ENCODE measurements at regions not wholly inside any gene's neighbourhood (a gene's known extent, or its start where the extent isn't known, plus 50 kb on each side); places are given as distances from the start of the nearest gene placed in this dataset.
"Not testable (repeated sequence)": the region's sequence is repeated elsewhere in the genome, so short reads cannot be mapped to it uniquely, and the experiment has no call there.

DNA sequence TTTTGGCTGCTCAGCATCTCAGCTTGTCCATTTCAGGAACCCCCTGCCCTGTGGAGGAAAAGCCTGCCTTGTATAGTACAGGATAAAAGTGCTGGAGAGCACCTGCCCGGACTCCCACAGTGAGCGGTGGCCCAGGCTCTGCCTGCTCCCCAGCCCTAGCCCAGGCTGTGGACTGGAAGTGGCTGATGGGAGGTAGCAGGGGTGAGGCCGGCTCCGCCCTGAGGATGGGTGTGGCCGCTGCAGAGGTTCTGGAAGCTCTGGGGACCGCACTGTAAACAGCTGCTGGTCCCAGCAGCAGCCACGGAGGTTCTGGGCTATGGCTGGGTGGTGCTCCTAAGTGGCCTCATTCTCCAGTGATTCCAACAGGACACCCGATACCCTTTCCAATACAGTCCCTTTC, 56.6 kb upstream of the HELT start:
- no peak for DNase-seq (ENCODE audit: low read depth)
- H3K4me3 ChIP-seq (ENCODE audit: low read depth, low read length) = no peak overlapping the region
- TF ChIP-seq, protein P1, sequence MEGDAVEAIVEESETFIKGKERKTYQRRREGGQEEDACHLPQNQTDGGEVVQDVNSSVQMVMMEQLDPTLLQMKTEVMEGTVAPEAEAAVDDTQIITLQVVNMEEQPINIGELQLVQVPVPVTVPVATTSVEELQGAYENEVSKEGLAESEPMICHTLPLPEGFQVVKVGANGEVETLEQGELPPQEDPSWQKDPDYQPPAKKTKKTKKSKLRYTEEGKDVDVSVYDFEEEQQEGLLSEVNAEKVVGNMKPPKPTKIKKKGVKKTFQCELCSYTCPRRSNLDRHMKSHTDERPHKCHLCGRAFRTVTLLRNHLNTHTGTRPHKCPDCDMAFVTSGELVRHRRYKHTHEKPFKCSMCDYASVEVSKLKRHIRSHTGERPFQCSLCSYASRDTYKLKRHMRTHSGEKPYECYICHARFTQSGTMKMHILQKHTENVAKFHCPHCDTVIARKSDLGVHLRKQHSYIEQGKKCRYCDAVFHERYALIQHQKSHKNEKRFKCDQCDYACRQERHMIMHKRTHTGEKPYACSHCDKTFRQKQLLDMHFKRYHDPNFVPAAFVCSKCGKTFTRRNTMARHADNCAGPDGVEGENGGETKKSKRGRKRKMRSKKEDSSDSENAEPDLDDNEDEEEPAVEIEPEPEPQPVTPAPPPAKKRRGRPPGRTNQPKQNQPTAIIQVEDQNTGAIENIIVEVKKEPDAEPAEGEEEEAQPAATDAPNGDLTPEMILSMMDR (conservative IDR thresholded peaks at IDR 0.05; ENCODE audit: low read depth, low read length) = no peak

DNA sequence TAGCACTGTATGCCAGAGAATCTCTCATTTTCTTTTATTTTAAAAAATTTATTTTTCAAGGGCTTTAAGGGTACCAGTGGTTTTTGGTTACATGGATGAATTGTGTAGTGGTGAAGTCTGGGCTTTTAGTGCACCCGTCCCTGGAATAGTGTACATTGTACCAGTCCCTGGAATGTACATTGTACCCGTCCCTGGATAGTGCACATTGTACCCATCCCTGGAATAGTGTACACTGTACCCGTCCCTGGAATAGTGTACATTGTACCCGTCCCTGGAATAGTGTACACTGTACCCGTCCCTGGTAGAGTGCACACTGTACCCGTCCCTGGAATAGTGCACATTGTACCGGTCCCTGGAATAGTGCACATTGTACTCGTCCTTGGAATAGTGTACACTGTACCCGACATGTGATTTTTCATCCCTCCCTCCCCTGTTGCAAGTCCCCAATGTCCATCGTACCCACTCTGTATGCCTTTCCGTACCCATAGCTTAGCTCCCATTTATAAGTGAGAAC, 56.1 kb upstream of the HELT start:
- TF ChIP-seq, protein P1 (conservative IDR thresholded peaks at IDR 0.05; ENCODE audit: low read depth, low read length) = no peak
- H3K4me3 ChIP-seq (ENCODE audit: low read depth, low read length) = no peak overlapping the region
- DNase-seq (ENCODE audit: low read depth) = no peak

DNA sequence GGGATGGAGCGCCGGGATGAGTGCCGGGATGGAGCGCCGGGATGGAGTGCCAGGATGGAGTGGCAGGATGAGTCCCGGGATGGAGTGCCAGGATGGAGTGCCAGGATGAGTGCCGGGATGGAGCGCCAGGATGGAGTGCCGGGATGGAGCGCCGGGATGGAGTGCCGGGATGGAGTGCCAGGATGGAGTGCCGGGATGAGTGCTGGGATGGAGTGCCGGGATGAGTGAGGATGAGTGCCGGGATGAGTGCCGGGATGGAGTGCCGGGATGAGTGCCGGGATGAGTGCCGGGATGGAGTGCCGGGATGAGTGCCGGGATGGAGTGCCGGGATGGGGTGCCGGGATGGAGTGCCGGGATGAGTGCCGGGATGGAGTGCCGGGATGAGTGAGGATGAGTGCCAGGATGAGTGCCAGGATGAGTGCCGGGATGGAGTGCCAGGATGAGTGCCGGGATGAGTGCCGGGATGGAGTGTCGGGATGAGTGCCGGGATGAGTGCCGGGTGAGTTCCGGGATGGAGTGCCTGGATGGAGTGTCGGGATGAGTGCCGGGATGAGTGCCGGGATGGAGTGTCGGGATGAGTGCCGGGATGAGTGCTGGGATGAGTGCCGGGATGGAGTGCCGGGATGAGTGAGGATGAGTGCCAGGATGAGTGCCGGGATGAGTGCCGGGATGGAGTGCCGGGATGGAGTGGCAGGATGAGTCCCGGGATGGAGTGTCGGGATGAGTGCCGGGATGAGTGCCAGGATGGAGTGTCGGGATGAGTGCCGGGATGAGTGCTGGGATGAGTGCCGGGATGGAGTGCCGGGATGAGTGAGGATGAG, 52.9 kb upstream of the HELT start:
- DNase-seq (ENCODE audit: low read depth); H3K4me3 ChIP-seq (ENCODE audit: low read depth, low read length): not testable (repeated sequence)

DNA sequence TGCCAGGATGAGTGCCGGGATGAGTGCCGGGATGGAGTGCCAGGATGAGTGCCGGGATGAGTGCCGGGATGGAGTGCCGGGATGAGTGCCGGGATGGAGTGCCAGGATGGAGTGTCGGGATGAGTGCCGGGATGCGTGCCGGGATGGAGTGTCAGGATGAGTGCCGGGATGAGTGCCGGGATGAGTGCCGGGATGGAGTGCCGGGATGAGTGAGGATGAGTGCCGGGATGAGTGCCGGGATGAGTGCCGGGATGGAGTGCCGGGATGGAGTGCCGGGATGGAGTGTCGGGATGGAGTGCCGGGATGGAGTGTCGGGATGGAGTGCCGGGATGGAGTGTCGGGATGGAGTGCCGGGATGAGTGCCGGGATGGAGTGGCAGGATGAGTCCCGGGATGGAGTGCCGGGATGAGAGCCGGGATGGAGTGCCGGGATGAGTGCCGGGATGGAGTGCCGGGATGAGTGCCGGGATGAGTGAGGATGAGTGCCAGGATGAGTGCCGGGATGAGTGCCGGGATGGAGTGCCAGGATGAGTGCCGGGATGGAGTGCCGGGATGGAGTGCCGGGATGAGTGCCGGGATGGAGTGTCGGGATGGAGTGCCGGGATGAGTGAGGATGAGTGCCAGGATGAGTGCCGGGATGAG, 52.1 kb upstream of the HELT start:
- DNase-seq (ENCODE audit: low read depth); H3K4me3 ChIP-seq (ENCODE audit: low read depth, low read length): not testable (repeated sequence)

DNA sequence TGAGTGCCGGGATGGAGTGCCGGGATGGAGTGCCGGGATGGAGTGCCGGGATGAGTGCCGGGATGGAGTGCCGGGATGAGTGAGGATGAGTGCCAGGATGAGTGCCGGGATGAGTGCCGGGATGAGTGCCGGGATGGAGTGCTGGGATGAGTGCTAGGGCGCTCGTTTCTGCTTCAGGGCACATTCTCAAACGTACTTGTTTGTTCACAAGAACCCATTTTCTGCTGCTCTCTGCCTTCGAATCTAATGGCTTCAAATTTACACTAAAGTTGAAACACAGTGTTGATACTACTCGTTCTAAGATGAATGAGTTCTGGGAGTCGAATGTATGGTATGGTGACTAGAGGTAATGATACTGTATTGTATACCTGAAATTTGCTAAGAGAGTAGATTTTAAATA, 50.6 kb upstream of the HELT start:
- DNase-seq (ENCODE audit: low read depth); H3K4me3 ChIP-seq (ENCODE audit: low read depth, low read length): not testable (repeated sequence)

DNA sequence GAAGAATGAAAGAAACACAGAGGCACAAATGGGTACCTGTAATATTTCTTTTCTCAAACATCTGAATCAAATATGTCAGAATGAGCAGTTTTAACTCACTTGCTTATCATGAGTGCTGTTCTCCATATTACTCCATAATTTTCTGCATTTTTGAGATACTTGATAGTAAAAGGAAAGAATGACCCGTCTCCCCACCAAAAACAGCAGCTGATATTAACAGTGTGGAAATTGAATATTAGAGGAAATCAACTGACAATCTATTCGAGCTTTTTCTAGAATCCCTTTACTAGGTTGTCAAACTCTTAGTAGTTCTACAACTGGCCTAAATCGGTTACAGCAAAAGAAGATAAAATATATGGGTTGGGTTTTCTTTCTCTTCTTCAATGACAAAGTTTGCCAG, 49.9 kb upstream of the HELT start:
- no peak for DNase-seq (ENCODE audit: low read depth)
- H3K4me3 ChIP-seq (ENCODE audit: low read depth, low read length) = no peak overlapping the region
- TF ChIP-seq, protein P1 (conservative IDR thresholded peaks at IDR 0.05; ENCODE audit: low read depth, low read length) = no peak

Data from epithelial cell of proximal tubule (primary cell).